ES-I3 (cell line): ENCODE measurements at regions not wholly inside any gene's neighbourhood (a gene's known extent, or its start where the extent isn't known, plus 50 kb on each side); places are given as distances from the start of the nearest gene placed in this dataset.
"Not testable (repeated sequence)": the region's sequence is repeated elsewhere in the genome, so short reads cannot be mapped to it uniquely, and the experiment has no call there.

Experiments used
- H3K36me3 ChIP-seq: 2 replicates; pipeline ENCODE4 v1.6.1; 2013; ENCODE audit warnings: mild to moderate bottlenecking, low read length, control low read depth, moderate library complexity; ENCODE audit not compliant: insufficient read depth
- H3K4me1 ChIP-seq: 2 replicates; pipeline ENCODE4 v1.6.1; 2013; ENCODE audit warnings: mild to moderate bottlenecking, control low read depth, low read length; ENCODE audit not compliant: insufficient read depth
- H3K9ac ChIP-seq: 2 replicates; pipeline ENCODE4 v1.6.1; 2013; ENCODE audit warnings: low read depth, mild to moderate bottlenecking, low read length, moderate library complexity
- H3K9me3 ChIP-seq: 2 replicates; pipeline ENCODE4 v1.6.1; 2013; ENCODE audit warnings: mild to moderate bottlenecking, low read length, moderate library complexity; ENCODE audit not compliant: control insufficient read depth, insufficient read depth

DNA sequence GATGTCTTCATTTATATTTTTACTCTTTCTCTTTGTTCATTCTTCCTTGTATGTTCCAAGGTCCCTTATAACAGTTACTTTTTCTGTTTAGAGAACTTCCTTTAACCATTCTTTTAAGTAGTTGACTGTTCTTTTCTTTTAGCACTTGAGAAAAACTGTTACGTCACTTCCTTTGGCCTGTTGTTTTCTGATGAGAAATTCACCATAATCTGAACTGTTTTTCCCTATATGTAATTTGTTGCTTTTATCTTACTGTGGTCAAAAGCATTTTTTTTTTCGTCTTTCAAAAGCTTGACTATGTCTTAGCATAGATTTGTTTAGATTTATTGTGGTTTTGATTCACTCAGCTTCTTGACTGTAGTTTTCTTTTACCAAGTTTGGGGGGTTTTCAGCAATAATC lies 1660.3 kb upstream of the PCDH10 start:
- Histone ChIP-seq H3K9ac (no peak overlapping the region), H3K9me3 (no peaks in the 10 kb centered on the region), H3K36me3 (no peaks in the 10 kb centered on the region), H3K4me1 (no peaks in the 10 kb centered on the region)

GRCh38 chr4:131496211-131496610 lies 1652.9 kb upstream of the PCDH10 start:
- H3K36me3 ChIP-seq, H3K4me1 ChIP-seq, H3K9ac ChIP-seq: not testable (repeated sequence)
- peaks cover 12% of the 10 kb centered on the region; the same call in 1 of the 2 replicates for H3K9me3 ChIP-seq

DNA sequence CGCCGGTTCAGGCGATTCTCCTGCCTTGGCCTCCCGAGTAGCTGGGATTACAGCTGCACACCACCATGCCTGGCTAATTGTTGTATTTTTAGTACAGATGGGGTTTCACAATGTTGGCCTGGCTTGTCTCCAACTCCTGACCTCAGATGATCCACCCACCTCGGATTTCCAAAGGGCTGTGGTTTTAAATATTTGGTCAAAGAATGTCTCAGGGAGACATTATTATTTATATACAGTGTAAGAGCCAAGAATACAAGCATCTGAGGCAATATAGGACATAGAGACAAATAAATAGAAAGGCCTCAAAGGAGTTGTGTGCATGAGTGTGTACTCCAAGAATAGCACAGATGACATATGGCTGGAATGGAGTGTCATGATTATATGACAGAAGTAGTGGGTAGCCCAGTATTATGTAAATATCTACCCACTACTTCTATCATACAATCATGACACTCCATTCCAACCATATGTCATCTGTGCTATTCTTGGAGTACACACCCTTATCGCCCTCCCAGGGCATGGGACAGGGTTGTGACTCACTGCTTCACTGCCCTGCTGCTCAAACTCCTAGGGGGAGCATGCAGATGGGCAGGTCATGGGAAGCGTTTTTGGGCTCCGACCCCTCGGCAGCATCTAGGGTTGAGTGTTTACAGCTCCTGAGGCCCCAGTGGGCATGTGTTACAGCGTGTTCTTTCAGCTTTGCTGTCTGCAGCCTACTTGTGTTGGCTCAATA lies 1649.8 kb upstream of the PCDH10 start:
- H3K4me1 ChIP-seq, result no peaks in the 10 kb centered on the region
- no peaks in the 10 kb centered on the region for H3K36me3 ChIP-seq
- H3K9me3 ChIP-seq, result peaks cover 12% of the 10 kb centered on the region; the same call in 1 of the 2 replicates
- H3K9ac ChIP-seq, result no peak overlapping the region

DNA sequence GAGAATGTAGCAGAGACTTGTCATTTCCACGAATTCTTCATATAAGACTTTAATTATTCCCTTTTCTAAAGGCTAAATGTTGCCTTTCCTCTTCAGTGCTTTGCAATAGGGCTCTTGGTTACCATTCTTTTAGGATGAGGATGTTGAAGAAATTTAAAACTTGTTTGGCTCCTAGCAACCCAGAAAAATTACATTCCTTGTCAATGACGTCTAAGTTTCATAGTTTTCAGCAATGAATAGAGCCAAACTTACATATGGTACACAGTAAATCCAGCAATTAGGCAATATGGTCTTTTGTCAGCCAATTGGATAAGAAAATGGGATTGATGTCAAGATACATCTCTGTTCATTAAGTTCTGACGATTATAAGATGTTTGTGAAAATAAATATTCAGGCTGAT lies 1639.6 kb upstream of the PCDH10 start:
- Histone ChIP-seq H3K9ac (no peak overlapping the region), H3K9me3 (no peaks in the 10 kb centered on the region), H3K4me1 (no peaks in the 10 kb centered on the region), H3K36me3 (no peaks in the 10 kb centered on the region)

DNA sequence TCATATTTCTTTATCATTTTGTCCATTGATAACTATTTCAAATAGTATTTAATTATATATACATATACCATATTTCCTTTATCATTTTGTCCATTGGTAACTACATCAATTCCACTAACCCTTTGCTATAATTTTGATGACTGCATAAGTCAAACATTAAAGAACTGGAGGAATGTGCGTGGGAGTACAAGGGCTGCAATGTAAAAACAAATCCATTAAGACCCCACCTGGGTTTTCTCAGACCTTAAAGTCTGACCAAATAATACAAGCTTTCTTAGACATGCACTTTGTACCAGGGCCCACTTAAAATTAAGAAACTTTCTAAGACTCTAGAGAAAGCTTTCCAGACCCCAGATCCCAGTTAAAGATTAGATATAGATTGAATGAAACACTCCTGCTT lies 1622.4 kb upstream of the PCDH10 start:
- H3K36me3 ChIP-seq, result no peaks in the 10 kb centered on the region

DNA sequence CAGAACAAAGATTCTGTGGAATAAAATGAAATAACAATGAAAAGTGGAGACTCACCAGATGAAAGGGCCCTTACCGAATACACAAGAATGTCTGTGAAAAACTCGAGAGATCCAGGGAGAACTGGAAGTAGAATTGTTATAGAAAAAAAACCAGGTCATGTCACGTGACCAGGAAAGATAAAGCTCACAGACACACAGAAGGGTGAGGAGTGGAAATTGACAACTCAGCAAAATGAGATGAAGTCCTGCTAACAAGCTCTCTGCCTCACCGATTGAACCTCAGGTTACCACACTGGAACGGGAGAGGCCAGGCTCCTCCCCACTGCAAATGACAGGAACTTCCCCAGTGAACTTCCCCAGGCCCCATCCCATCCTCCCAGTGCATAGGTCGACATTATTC lies 1618.0 kb upstream of the PCDH10 start:
- Histone ChIP-seq H3K9ac (no peak overlapping the region), H3K36me3 (no peaks in the 10 kb centered on the region), H3K9me3 (no peaks in the 10 kb centered on the region), H3K4me1 (no peaks in the 10 kb centered on the region)

More for the DNA sequence above, 1622.4 kb upstream of the PCDH10 start:
- no peaks in the 10 kb centered on the region for H3K4me1 ChIP-seq
- H3K9ac ChIP-seq, result no peak overlapping the region
- H3K9me3 ChIP-seq, result no peaks in the 10 kb centered on the region

GRCh38 chr4:131534944-131535645 lies 1614.0 kb upstream of the PCDH10 start:
- Histone ChIP-seq H3K9me3 (no peaks in the 10 kb centered on the region), H3K36me3 (no peaks in the 10 kb centered on the region)

GRCh38 chr4:131540256-131540655 lies 1608.8 kb upstream of the PCDH10 start:
- no peaks in the 10 kb centered on the region for H3K36me3 ChIP-seq
- no peak overlapping the region for H3K9ac ChIP-seq
- H3K4me1 ChIP-seq, result no peaks in the 10 kb centered on the region
- H3K9me3 ChIP-seq, result no peaks in the 10 kb centered on the region

More at GRCh38 chr4:131534944-131535645, 1614.0 kb upstream of the PCDH10 start:
- no peak overlapping the region for H3K9ac ChIP-seq
- H3K4me1 ChIP-seq, result no peaks in the 10 kb centered on the region

DNA sequence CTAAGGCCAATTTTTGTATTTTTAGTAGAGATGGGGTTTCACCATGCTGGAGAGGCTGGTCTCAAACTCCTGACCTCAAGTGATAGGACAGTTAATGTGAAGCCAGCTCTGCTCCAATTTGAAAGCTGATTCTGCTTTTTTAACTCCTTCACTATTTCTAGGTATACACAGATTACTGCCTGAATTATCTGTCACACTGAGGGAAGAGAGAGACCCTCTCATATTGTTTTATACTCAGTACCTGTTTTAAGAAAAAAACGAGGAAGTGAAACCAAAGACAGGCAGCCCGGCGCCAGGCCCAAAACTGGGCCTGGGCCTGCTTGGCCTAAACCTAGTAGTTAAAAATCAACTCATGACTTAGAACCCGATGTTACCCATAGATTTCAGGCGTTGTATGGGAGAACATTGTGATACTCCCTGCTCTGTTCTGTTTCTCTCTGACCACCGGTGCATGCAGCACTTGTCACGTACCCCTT lies 1601.5 kb upstream of the PCDH10 start:
- H3K36me3 ChIP-seq, result no peaks in the 10 kb centered on the region
- no peaks in the 10 kb centered on the region for H3K4me1 ChIP-seq
- H3K9me3 ChIP-seq, result no peaks in the 10 kb centered on the region
- no peak overlapping the region for H3K9ac ChIP-seq

DNA sequence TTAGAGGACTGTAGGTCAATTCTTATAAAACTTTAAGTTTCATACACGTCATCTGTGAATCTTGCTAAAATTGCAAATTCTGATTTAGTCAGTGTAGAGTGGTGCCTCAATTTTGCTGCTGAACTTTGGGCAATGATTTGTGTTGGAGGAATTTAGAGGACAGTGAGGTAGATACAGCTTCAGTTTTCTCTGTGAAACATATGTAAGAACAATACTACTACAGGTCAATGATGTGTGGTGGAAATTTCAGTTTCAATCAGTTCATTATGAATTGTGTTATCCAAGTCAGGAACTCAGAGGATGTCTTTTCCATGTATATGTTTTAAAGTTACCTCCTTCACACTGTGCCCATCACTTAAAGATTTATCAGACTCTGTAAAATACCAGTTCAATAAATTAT lies 1597.8 kb upstream of the PCDH10 start:
- Histone ChIP-seq H3K9me3 (no peaks in the 10 kb centered on the region), H3K4me1 (no peaks in the 10 kb centered on the region), H3K36me3 (no peaks in the 10 kb centered on the region), H3K9ac (no peak overlapping the region)

- Histone ChIP-seq H3K36me3 (no peaks in the 10 kb centered on the region), H3K4me1 (no peaks in the 10 kb centered on the region), H3K9ac (no peak overlapping the region), H3K9me3 (no peaks in the 10 kb centered on the region; the same call in 1 of the 2 replicates)
Observed at GRCh38 chr4:131566026-131566425, 1583.1 kb upstream of the PCDH10 start.

- no peaks in the 10 kb centered on the region for H3K36me3 ChIP-seq
- H3K9ac ChIP-seq, result no peak overlapping the region
- no peaks in the 10 kb centered on the region for H3K4me1 ChIP-seq
- no peaks in the 10 kb centered on the region for H3K9me3 ChIP-seq
Observed at GRCh38 chr4:131584587-131584986, 1564.5 kb upstream of the PCDH10 start.

DNA sequence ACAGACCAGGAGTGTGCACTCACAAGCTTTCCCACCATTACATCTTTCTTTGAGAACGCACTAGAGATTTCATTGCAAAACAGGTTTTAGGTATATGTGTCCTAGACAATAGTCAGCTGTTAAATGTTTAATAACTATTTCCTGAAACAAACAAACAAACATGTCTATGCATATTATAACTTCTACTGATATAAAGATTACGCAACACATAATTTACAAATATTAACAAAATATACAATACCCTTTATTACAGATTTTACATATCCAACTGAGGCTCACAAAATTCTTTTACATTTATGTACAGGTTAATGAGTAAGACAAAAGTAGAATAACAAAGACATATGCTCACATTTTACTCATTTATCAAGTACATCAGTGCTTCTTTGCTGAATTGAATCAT lies 1554.0 kb upstream of the PCDH10 start:
- H3K36me3 ChIP-seq, result no peaks in the 10 kb centered on the region
- no peaks in the 10 kb centered on the region for H3K4me1 ChIP-seq
- no peaks in the 10 kb centered on the region for H3K9me3 ChIP-seq
- no peak overlapping the region for H3K9ac ChIP-seq

GRCh38 chr4:131603705-131604104 lies 1545.4 kb upstream of the PCDH10 start:
- H3K36me3 ChIP-seq, result no peaks in the 10 kb centered on the region
- no peaks in the 10 kb centered on the region for H3K4me1 ChIP-seq
- H3K9me3 ChIP-seq, result no peaks in the 10 kb centered on the region
- H3K9ac ChIP-seq, result no peak overlapping the region

- H3K4me1 ChIP-seq, result no peaks in the 10 kb centered on the region
Observed at GRCh38 chr4:131609039-131609438, 1540.1 kb upstream of the PCDH10 start.

More at GRCh38 chr4:131609039-131609438, 1540.1 kb upstream of the PCDH10 start:
- no peaks in the 10 kb centered on the region for H3K9me3 ChIP-seq
- H3K9ac ChIP-seq, result no peak overlapping the region
- no peaks in the 10 kb centered on the region for H3K36me3 ChIP-seq
